Amygdala (tissue), 56 donors: ENCODE measurements at regions not wholly inside any gene's neighbourhood (a gene's known extent, or its start where the extent isn't known, plus 50 kb on each side); places are given as distances from the start of the nearest gene placed in this dataset.
"Not testable (repeated sequence)": the region's sequence is repeated elsewhere in the genome, so short reads cannot be mapped to it uniquely, and the experiment has no call there.

Source experiments
- DNase-seq, 56 donors: peaks; one replicate each; lab custom pipeline; 2025; lab: John Stamatoyannopoulos, UW

DNA sequence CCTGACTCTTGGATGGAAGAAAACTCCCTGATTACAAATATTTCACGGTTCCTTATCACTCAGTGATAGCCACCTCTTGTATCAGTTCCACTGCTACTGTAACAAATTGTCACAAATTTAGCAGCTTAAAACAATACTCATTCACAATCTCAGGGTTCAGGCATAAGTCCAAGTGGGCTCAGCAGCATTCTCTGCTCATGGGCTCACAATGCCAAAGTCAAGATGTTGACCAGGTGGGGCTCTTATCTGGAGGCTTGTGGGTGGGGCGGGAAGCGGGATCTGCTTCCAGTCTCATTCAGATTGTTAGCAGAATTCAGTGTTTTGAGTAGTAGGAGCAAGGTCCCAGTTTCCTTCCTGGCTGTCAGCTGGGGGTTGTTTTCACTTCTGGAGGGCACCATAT, 137.3 kb upstream of the FAM78B start:
- DNase-seq = no peak

DNA sequence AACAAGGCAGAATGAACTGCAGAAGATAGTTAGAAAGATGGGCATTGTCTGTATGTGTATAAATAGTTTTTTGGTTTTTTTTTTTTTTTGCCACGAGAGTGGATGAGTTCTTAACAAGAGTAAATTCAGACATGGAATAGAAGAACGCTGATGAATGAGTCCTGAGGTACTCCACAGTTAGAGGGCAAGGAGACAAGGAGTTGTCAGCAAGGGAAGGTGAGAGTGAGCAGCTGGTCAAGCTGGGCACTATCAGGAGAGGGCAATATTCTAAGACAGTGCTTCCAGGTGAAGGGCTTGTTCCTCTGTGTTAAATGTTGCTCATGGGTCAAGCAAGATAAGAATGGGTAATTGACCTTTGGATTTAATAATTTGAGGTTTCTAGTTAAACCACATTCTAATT, 138.6 kb upstream of the FAM78B start:
- no peak for DNase-seq

DNA sequence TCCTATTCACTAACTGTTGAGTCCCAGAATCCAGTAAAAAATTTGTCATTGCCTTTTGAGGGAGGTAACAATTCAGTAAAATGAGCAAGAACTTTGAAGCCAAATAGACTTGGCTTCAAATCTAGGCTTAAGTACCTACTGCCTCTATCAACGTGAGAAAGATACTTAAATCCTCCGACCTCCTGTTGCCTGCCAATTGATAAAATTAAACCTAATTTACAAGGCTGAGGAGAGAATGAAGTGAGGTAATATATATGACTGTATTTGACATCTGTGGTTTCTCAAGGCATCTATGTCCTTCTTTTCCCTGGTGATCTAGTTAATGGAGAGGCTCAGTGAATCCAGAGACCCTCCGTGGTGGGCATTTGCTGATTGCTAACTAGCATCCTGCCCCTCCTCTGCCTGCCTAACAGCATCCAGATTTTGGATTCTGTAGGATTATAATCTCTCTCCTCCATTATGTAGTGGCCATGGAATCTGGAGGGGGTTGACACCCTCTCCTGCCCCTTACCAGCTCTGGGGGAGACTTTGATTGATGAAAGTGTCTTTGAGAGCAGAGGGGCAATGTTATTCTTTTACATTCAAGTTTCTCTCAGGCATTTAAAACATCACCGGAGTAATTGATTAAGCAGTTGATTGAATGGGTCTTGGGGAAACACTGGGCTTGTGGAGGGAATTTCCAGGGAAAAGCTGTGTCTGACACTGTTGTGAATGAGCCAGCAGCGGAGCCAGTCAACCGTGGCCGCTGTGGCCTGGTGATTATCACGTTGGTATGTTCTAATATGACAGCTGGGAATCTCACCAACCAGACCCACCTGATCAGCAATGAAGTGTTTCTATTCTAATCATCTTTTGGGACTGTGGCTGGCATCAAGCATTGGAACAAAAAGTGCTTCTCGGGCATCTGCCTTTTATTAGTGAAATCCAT, 140.7 kb upstream of the FAM78B start:
- DNase-seq = no peak

DNA sequence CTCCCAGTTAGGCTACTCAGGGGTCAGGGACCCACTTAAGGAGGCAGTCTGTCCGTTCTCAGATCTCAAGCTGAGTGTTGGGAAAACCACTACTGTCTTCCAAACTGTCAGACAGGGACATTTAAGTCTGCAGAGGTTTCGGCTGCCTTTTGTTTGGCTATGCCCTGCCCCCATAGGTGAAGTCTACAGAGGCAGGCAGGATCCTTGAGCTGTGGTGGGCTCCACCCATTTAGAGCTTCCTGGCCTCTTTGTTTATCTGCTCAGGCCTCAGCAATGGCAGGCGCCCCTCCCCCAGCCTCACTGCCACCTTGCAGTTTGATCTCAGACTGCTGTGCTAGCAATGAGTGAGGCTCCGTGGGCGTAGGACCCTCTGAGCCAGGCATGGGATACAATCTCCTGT, 149.5 kb upstream of the FAM78B start:
- DNase-seq = not testable (repeated sequence)

DNA sequence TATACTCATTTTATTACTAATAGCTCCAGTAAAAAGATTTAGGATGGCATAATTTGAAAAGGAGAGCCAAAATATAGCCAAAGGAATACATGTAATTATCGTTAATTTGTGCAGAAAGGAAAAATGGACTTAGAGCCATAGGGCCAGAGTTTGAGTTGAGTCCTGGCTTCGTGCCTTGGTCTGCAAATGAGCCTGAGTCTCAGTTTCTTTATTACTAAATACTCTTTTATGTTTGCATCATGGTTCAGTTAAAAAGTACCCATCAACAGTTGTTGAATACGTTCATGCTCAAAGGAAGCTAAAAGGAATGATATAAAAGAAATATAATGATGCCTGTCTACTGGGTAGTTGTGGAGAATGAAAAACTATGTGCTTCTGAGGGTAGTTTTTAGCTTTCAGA, 155.7 kb upstream of the FAM78B start:
- no peak for DNase-seq

DNA sequence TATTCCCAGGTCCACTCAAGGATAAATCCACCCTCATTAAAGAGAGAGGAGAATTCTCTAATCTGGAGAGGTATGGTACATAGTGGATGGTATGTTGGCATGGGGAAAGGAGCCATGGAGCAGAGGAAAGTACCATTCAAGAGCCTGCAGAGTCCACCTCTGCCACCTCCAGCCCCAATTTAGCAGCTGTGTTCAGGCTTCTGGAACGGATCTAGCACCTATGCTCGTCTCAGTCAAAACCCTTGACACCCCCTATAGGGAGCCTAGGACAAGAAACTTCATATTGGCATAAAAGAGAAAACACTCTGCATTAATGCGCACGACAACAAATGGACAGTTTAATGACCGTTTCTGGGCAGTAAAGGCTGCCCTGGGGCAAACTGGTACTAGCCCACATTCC, 161.1 kb upstream of the FAM78B start:
- DNase-seq = no peak

DNA sequence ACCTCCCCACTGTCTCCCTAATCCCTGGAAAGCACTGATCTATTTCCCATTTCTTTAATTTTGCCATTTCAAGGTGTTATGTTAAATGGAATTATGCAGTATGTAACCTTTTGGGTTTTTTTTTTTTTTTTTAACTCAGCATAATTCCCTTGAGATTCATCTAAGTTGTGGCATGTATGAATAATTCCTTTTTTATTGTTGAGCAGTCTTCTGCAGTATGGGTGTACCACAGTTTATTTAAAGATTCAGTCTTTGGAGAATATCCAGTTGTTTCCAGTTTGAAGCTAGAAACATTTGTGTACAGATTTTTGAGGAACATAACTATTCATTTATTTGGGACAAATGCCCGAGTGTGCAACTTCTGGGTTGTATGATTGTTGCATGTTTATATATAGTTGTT, 162.2 kb upstream of the FAM78B start:
- no peak for DNase-seq

DNA sequence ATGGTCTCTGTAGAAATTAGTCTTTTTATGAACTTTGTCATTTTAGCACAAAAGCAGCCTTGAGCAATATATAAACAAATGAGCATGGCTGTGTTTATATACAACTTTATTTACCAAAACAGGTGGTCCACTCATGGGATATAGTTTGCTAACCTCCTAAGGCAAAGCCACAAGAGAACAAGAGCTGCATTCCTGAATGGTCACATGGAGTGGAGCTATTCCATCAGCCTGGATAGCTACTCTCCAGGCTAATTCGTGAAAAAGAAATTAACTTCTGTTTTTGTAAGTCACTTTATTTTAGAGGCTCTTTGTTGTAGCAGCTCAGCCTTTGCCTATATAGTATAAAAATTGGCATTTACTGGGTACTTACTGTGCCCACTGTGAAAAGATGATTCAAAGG, 163.3 kb upstream of the FAM78B start:
- no peak for DNase-seq

DNA sequence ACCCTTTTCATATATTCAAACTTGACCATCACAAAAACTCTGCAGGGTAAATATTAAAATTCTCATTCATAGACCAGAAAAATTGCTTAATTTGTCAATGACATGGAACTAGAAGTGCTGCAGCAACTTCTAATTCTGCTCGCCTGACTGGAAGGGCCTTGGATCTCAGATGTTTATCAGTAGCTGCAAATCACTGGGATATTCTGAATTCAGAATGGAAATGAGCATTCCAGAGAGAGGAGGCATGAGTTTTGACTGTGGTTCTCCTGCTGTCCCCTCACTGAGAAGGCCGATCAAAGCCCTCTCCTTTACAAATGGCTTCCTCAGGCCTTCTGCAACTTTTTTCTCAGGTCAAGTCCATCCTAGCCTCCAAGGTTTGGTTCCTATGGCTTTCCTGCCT, 171.3 kb upstream of the FAM78B start:
- no peak for DNase-seq

DNA sequence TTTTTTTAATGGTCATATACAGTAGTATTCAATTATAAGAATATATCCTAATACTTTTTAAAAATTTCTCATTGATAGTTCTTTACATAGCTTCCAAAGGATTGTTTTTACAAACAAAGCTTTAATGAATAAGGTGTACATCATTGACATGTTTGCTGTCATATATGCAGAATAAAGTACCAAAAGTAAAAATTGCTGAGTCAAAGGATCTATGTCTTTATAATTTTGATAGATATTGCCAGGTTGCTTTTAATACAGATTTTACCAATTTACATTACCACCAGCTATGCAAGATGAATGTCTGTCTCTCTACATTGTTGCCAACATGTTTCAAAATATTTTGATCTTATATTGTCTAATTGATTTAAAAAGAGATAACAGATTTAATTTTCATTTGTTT, 173.9 kb upstream of the FAM78B start:
- DNase-seq = no peak

DNA sequence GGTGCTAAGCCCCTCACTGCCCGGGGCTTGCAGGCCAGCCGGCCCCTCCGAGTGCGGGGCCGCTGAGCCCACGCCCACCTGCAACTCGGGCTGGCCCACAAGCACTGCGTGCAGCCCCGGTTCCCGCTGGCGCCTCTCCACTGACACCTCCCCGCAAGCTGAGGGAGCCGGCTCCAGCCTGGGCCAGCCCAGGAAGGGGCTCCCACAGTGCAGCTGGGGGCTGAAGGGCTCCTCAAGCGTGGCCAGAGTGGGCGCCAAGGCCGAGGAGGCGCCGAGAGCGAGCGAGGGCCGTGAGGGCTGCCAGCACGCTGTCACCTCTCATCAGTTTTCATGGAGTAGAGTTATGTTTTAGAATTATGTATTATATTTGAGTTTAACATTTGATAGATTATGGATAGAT, 176.5 kb upstream of the FAM78B start:
- no peak for DNase-seq

DNA sequence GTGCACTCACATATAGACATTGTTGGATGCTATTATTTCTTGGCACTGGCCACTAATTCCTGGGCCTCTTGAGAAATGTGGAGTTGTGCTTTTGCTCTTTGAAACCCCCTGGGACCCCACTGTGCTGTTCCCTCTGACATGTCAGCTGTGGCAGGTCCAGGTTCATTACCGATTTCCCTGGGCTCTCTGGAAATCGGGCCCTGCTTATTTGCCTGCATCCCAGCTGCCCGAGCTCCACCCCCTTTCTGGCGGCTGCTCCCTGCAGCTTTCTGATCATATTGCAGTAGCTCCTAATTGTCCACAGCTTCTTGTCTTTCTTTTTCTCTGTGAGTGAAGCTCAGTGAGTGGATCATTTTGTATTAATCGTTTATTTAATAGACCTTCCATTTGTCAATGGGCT, 183.7 kb upstream of the FAM78B start:
- peak in 1 of 56 donors; percentile 1 for DNase-seq

DNA sequence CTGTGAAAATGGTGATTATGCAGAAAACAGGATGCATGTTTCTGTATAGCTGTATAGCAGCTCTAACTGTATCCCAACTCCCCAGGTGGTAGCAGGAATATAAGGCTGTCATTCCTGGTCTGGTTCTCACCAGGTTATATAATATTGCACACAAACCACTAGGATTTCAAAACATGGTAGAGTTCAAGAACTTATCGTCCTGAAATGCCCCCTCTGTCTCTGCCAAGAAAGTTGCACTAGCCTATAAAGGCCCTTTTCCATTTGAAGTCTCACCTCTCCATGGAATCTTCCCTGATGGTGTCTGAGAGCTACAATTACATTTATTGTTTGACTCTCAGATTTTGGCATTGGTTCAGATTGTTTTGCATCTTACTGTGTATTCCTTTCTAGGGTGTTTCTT, 184.9 kb upstream of the FAM78B start:
- DNase-seq = no peak

DNA sequence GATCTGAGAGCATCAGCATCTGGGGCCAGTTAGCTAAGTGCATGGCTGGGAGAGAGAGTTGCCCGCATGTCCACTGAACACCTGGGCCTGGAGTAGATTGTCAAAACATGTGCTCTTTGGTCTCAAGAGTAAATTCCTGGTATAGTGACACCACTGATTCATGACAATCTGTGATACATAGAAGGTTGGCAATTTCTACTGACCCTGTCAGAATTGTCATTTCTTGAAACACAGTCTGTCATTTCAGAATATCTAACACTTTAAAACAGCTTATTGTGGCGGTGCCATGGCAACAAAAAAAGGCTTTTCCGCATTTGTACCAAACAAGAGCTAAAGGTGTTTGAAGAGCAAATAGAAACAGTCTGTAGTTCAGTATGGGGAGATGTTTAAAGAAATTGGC, 186.4 kb upstream of the FAM78B start:
- DNase-seq = no peak

DNA sequence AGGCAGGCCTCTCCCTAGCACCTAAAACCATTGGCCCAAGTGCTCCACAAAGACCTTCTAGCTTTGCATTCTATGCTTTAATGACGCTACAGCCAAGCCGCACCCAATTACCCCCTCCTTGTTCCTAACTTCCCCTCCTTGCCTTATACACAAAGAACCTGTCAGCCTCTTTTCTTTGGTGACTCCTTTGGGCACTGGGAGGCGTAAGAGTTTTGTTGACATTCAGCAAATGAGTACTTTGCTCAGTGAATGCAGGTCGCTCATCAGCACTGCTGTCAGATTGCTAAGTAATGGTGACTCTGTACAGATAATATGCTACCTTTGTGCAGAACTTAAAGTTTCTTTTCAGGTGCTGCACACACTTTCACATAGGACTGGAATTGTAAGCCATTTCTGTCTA, 187.6 kb upstream of the FAM78B start:
- DNase-seq = no peak

DNA sequence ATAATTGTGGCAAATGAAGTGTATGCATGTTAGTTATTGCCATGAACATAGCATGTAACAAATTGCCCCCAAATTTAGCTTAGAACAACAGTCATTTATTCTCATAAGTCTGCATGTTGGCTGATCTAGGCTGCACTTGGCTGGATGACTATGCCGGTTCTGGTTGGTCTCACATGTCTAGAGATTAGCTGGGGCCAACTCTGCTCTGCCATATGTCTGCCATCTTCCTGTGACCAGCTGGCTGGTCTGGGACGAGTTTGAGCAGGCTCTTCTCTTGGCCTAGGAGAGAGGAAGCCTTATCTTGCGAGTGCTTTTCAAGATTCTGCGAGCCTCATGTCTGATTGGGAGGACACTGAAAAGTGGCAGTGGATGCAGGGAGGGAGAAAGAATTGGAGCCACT, 198.3 kb upstream of the FAM78B start:
- no peak for DNase-seq

DNA sequence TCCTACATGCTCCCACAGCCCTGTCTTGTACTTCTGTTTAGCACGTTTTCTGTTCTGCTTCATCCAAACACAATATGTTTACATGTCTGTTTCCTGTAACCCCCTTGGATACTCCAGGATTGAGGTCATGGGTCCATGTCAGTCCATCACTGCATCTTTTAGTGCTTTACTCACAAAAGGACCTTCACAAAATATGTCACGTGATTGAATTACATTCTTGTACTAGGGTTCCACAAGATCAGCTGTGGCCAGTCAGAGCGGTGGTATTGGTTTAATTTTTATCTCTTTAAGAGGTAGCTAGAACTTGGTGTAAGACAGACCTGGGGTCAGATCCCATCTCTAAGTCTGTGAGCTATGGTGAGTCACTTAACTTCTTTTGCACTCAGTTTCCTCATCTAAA, 201.2 kb upstream of the FAM78B start:
- no peak for DNase-seq

DNA sequence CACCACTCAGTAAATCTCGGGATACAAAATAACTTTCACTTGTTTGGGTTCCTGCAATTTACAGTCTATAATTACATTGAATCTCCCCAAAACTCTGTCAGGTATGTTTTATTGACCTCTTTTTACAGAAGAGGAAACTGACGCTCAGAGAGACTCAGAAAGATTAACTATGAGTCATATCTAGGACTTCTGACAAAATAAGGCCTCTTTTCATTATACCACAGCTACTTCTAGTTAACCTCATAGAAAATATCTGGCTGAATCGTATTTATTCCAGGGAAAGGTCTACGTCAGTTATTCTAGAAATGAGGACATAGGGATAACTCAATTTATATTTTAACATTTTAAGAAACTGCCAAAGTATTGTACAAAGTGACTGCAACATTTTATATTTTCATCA, 211.1 kb upstream of the FAM78B start:
- no peak for DNase-seq

DNA sequence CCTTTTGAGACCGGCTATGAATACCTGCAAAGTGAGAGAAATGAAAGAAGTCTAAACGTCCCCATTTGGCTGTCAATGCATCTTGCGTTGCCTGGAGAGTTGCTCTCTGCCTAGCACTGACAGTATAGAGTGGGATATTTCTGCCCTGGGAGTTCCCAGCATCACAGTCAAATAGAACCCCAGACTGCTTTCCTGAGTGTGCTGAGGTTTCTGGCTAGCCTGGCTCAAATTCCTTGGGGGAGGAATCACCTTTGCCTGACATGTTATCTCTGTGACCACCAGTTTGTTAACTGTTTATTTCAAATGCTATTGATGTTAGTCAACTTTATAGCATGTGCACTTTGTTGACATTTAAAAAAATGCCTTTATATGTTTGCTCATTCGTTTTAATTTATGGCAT, 212.0 kb upstream of the FAM78B start:
- DNase-seq = no peak

DNA sequence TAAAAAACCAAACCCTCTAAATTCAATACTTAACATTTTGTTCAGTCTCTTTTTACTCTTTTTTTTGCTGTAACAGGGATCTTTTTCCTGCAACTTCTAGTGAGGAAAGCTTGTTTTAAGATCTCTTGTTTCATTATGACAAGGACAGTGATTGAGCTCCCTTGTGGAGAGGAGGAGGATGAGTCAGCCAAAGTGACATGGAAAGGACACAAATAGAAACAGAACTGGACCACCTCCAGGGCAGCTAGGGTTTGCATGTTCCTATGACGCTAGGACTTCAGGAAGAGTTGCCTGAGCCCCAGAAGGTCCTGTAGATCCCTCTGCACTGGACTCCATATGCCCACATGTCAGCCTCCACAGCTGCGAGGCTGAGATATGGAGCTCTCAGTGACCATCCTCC, 212.6 kb upstream of the FAM78B start:
- no peak for DNase-seq

DNA sequence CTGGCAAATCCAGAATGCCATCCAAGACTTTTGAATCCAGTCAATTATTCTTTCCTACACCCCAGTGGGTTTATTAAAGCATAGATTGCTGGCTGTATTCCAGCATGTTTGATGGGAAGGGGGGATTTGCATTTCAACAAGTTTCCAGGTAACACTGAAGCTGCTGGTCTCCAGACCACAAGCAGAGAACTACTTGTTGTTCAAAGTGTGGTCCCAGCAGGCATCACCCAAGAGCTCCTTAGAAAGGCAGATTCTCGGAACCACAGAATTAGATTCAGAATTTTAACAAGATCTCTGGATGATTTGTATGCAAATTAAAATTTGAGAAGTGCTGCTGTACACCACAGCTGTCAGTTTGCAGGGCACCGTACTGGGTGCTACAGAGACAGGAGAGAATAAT, 216.3 kb upstream of the FAM78B start:
- no peak for DNase-seq

DNA sequence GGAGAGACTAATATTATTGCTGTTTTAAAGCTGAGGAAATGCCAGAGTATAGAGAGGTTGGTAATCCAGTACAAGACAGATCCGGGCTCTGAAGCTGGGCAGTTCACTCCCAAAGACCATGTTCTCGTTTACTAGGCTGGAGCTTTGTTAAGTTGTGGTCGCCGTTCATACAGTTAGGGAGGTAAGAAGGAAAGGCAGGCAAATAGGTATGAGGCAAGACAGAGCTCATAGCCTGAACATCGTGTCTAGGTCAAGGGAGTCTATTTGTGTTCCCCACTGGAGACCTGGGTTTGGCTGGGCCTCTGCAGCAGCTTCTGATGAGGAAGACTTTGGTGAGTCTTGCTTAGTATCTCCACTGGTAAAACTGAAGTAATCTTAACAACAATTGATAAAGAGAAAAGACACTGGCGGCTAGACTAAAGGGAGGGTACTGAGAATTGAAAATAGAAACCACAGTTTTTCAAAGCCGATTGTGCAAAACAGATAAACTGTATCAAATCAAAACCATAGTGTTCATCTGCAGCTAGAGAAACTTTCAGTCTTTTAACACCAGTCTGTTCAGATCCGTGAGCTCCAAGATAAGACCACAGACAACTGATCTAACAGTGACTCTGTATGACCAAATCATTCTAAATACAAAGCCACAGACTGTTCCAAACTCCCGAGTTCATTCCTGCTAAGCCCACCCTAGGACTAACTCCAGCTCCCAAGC, 217.0 kb upstream of the FAM78B start:
- DNase-seq = no peak
